B cell (primary cell): ENCODE measurements at regions not wholly inside any gene's neighbourhood (a gene's known extent, or its start where the extent isn't known, plus 50 kb on each side); places are given as distances from the start of the nearest gene placed in this dataset.

Experiments used
- ATAC-seq: fragments of 200-7000 bp; cut with Tn5 transposase; one replicate; pipeline ENCODE4 v1.10.0; 2021; ENCODE audit warnings: low read depth, mild to moderate bottlenecking, moderate number of reproducible peaks, moderate library complexity
- CTCF ChIA-PET: fragments of 350-600 bp; sonication (Branson Sonifier 250); formaldehyde crosslinking; loops from one replicate; lab custom pipeline; 2021; ENCODE audit warnings: antibody characterized with exemption, inconsistent platforms; lab: Charles Lee
- POLR2A ChIA-PET: fragments of 350-600 bp; sonication (Branson Sonifier 250); formaldehyde crosslinking; loops from one replicate; lab custom pipeline; 2021; ENCODE audit warnings: antibody characterized with exemption; lab: Charles Lee
- DNase-seq: peaks from one replicate; pipeline ENCODE4 v3.0.0; 2013
- H2AFZ ChIP-seq: 2 replicates; pipeline ENCODE4 v1.6.1; 2012; ENCODE audit warnings: mild to moderate bottlenecking, low read depth, low read length; ENCODE audit not compliant: insufficient read depth, poor library complexity, severe bottlenecking
- H3K27ac ChIP-seq, 2 donors: 1 replicate in 1 of 2; 2 replicates in 1 of 2; pipeline ENCODE4 v1.5.1; 2012 to 2013; ENCODE audit warnings: low read length in 2 of 2, mild to moderate bottlenecking in 2 of 2, moderate library complexity in 1 of 2
- H3K27me3 ChIP-seq, 4 experiments: fragments of 200-600 bp in 1 of 4; sonication (generic) in 1 of 4; replicated peaks in 1 of 4; 1 replicate in 2 of 4; 2 replicates in 2 of 4; pipeline versions ENCODE4 v1.6.1 to v1.7.0; 2013 to 2016; ENCODE audit warnings: low read length in 3 of 4, mild to moderate bottlenecking in 2 of 4, mixed read lengths in 1 of 4, moderate library complexity in 1 of 4; ENCODE audit not compliant: insufficient read depth in 4 of 4, control insufficient read depth in 3 of 4; ENCODE audit errors: control extremely low read depth in 1 of 4
- H3K36me3 ChIP-seq, 2 experiments: replicated peaks in 1 of 2; 1 replicate in 1 of 2; 2 replicates in 1 of 2; pipeline versions ENCODE4 v1.6.1 to v1.7.1; 2013; ENCODE audit warnings: low read length in 1 of 2; ENCODE audit not compliant: insufficient read depth in 2 of 2, control insufficient read depth in 1 of 2; ENCODE audit errors: control extremely low read depth in 1 of 2, extremely low read depth in 1 of 2
- H3K4me1 ChIP-seq, 2 donors: fragments of 200-600 bp in 1 of 2; sonication (generic) in 1 of 2; 1 replicate in 1 of 2; 2 replicates in 1 of 2; pipeline versions ENCODE4 v1.5.1 to v1.6.1; 2013 to 2017; ENCODE audit warnings: low read length in 2 of 2; ENCODE audit not compliant: control insufficient read depth in 2 of 2, insufficient read depth in 2 of 2
- H3K4me2 ChIP-seq: replicated peaks from 2 replicates; pipeline ENCODE3; 2012; ENCODE audit warnings: mild to moderate bottlenecking, low read depth, low read length; ENCODE audit not compliant: poor library complexity, severe bottlenecking
- H3K4me3 ChIP-seq, 5 experiments: fragments of 200-600 bp in 1 of 5; sonication (generic) in 1 of 5; 1 replicate in 3 of 5; 2 replicates in 2 of 5; pipeline versions ENCODE4 v1.5.1 to v1.7.0; 2011 to 2016; ENCODE audit warnings: low read length in 4 of 5, mild to moderate bottlenecking in 4 of 5, low read depth in 2 of 5, control low read depth in 1 of 5, moderate library complexity in 1 of 5; ENCODE audit not compliant: insufficient read depth in 1 of 5; ENCODE audit errors: control extremely low read depth in 1 of 5, extremely low read depth in 1 of 5
- H3K79me2 ChIP-seq: fragments of 200-600 bp; sonication (generic); one replicate; pipeline ENCODE4 v1.6.0; 2016; ENCODE audit warnings: low read length; ENCODE audit not compliant: control insufficient read depth, insufficient read depth
- H3K9ac ChIP-seq: fragments of 200-600 bp; sonication (generic); 2 replicates; pipeline ENCODE4 v1.6.1; 2017; ENCODE audit warnings: mild to moderate bottlenecking, low read length, moderate library complexity
- H3K9me3 ChIP-seq, 3 donors: one replicate each; pipeline versions ENCODE4 v1.6.1 to v1.7.1; 2013; ENCODE audit warnings: low read length in 2 of 3; ENCODE audit not compliant: control insufficient read depth in 2 of 3, insufficient read depth in 1 of 3; ENCODE audit errors: control extremely low read depth in 1 of 3
- H4K20me1 ChIP-seq: 2 replicates; pipeline ENCODE4 v1.6.0; 2012; ENCODE audit warnings: mild to moderate bottlenecking, low read length; ENCODE audit not compliant: insufficient read depth, control insufficient read depth, poor library complexity, severe bottlenecking
- H3K27ac Mint-ChIP-seq: one replicate; pipeline ENCODE4 v1.8.0; 2021; ENCODE audit warnings: mixed read lengths
- H3K27me3 Mint-ChIP-seq: one replicate; pipeline ENCODE4 v1.8.0; 2021; ENCODE audit warnings: mixed read lengths
- H3K4me1 Mint-ChIP-seq: one replicate; pipeline ENCODE4 v1.8.0; 2021; ENCODE audit warnings: mixed read lengths
- H3K4me3 Mint-ChIP-seq: one replicate; pipeline ENCODE4 v1.8.0; 2021; ENCODE audit warnings: mixed read lengths
- H3K9me3 Mint-ChIP-seq: one replicate; pipeline ENCODE4 v1.8.0; 2022; ENCODE audit warnings: mixed read lengths; ENCODE audit not compliant: insufficient read depth
- EZH2 ChIP-seq: IDR thresholded peaks from 2 replicates; pipeline ENCODE4 v1.6.1; 2012; ENCODE audit warnings: borderline replicate concordance, low read depth, mild to moderate bottlenecking, moderate library complexity, low read length; ENCODE audit not compliant: insufficient read depth, poor library complexity, severe bottlenecking
- WGBS: methylation state at CpG from one replicate; pipeline ENCODE4 v1.1.5; 2013; ENCODE audit warnings: missing lambda C conversion rate; ENCODE audit not compliant: insufficient coverage; 5-methylcytosine and 5-hydroxymethylcytosine counted together
- intact Hi-C: fragments of 100-400 bp; cut with micrococcal nuclease; formaldehyde crosslinking; loops from one replicate; pipeline ENCODE4 v1.10.0; 2022
- TF ChIP-seq, protein P1 (sequence below): fragments of 200-600 bp; IDR thresholded peaks from one replicate; pipeline ENCODE4 v1.8.0; 2022; ENCODE audit warnings: antibody characterized with exemption, mild to moderate bottlenecking

DNA sequence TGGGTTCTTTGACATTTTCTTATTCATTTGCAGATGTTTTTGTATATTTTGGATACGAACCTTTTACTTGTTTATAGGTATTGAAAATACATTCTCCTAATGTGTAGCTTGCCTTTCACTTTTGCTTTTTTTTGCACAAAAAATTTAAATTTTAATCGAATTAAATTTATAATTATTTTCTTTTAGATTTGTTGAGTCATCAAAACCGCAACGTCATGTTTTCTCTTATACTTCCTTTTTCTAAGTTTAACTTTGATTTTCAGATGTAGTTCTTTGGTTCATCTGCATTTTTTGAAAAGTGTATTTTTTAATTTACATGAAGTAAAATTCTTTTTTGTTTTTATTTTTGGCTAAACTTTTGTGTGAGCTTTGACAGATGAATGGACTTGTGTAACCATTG lies 243.7 kb upstream of the DPYD start:
- CTCF ChIA-PET, result interaction anchor here (0.9 kb wide), 1 partner anchor 33 kb away, joined by 3 read pairs; no protein-coding TSS in a partner anchor
- no peak overlapping the region for H3K9ac ChIP-seq
- intact Hi-C loops, result no loop called here
- H3K9me3 ChIP-seq, result no peaks in the 10 kb centered on the region
- ATAC-seq (no peak), DNase-seq (no peak)
- no peaks in the 10 kb centered on the region for H3K27me3 ChIP-seq
- H3K27me3 Mint-ChIP-seq, result no peaks in the 10 kb centered on the region
- TF ChIP-seq EZH2, result no peak
- no peaks in the 10 kb centered on the region for H3K36me3 ChIP-seq
- no peaks in the 10 kb centered on the region for H4K20me1 ChIP-seq
- no peak overlapping the region for H3K27ac Mint-ChIP-seq
- no peaks in the 10 kb centered on the region for H3K9me3 Mint-ChIP-seq
- POLR2A ChIA-PET, result no interaction called here
- H3K4me3 Mint-ChIP-seq, result no peak overlapping the region
- no peak overlapping the region for H3K27ac ChIP-seq
- WGBS, result no CpG with 5 or more reads among the region's 4 CpGs
- no peaks in the 10 kb centered on the region for H3K79me2 ChIP-seq
- no peak overlapping the region for H2AFZ ChIP-seq
- H3K4me3 ChIP-seq, result no peak overlapping the region
- no peaks in the 10 kb centered on the region for H3K4me1 Mint-ChIP-seq
- H3K4me2 ChIP-seq, result no peak overlapping the region
- no peaks in the 10 kb centered on the region for H3K4me1 ChIP-seq

DNA sequence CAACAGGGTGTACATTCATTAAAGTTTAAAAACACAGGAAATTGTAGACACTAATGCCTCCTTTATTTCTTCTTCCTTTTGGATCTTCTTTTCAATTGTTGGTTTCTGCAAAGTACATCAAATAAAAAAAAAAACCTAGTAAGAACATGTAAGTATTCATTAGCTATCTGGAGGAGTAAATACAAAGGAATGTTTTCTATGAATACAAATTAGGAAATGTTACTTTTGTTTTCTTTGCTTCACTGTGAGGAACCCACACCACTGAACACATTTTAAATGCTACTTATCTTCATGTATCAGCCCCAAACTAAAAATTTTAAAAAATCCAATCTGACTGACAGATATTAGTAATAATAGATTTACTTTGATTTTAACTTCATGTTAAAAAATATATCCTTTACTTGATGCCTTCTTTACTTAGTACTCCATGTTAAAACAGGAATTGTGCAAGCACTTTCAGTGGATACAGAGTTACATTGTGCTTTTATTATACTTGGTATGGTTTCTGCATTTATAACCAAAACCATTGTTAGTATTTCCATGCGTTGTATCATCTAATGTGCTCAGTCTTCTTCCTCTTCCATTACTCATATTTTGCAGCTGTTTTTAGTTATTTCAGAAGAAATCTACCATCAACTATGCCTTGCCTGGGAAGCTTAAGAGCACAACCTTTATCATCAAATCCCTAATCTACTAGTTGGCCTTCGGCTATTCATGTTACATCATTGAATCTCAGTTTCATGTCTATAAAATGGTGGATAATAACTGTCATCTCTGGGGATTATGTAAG lies 236.9 kb upstream of the DPYD start:
- CTCF ChIA-PET, result no interaction called here
- no peaks in the 10 kb centered on the region for H3K4me1 Mint-ChIP-seq

More for the DNA sequence above, 236.9 kb upstream of the DPYD start:
- no peaks in the 10 kb centered on the region for H3K4me1 ChIP-seq
- H3K79me2 ChIP-seq, result no peaks in the 10 kb centered on the region
- no peaks in the 10 kb centered on the region for H3K27me3 ChIP-seq
- POLR2A ChIA-PET, result no interaction called here
- intact Hi-C loops, result no loop called here
- no peak overlapping the region for H3K27ac Mint-ChIP-seq
- H3K9me3 ChIP-seq, result peaks cover 0 to 3% (median 0%) of the 10 kb centered on the region in 3 donors
- no peak overlapping the region for H3K4me3 Mint-ChIP-seq
- no peak overlapping the region for H3K27ac ChIP-seq
- peaks cover 2% of the 10 kb centered on the region for H3K9me3 Mint-ChIP-seq
- no peak for ATAC-seq
- H3K36me3 ChIP-seq, result no peaks in the 10 kb centered on the region
- no peak for DNase-seq
- H4K20me1 ChIP-seq, result no peaks in the 10 kb centered on the region
- WGBS, result no CpG with 5 or more reads among the region's 2 CpGs
- no peaks in the 10 kb centered on the region for H3K27me3 Mint-ChIP-seq
- TF ChIP-seq, protein P1, sequence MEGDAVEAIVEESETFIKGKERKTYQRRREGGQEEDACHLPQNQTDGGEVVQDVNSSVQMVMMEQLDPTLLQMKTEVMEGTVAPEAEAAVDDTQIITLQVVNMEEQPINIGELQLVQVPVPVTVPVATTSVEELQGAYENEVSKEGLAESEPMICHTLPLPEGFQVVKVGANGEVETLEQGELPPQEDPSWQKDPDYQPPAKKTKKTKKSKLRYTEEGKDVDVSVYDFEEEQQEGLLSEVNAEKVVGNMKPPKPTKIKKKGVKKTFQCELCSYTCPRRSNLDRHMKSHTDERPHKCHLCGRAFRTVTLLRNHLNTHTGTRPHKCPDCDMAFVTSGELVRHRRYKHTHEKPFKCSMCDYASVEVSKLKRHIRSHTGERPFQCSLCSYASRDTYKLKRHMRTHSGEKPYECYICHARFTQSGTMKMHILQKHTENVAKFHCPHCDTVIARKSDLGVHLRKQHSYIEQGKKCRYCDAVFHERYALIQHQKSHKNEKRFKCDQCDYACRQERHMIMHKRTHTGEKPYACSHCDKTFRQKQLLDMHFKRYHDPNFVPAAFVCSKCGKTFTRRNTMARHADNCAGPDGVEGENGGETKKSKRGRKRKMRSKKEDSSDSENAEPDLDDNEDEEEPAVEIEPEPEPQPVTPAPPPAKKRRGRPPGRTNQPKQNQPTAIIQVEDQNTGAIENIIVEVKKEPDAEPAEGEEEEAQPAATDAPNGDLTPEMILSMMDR, result no peak
- no peak for TF ChIP-seq EZH2
- no peak overlapping the region for H3K9ac ChIP-seq
- H3K4me2 ChIP-seq, result no peak overlapping the region
- H2AFZ ChIP-seq, result no peak overlapping the region
- H3K4me3 ChIP-seq, result no peak overlapping the region
